ENCODE measurements at regions not wholly inside any gene's neighbourhood (a gene's known extent, or its start where the extent isn't known, plus 50 kb on each side); places are given as distances from the start of the nearest gene placed in this dataset.

GRCh38 chr2:235433860-235434259 is 60.0 kb upstream of the AGAP1 start:
- no peak for TF ChIP-seq ARNT (IDR thresholded peaks at IDR 0.05)
- no peak for TF ChIP-seq PKNOX1 (IDR thresholded peaks at IDR 0.05)

Measured in HEK293T (cell line).